T-cell (primary cell): ENCODE measurements at regions not wholly inside any gene's neighbourhood (a gene's known extent, or its start where the extent isn't known, plus 50 kb on each side); places are given as distances from the start of the nearest gene placed in this dataset.
A peak's percentile ranks its signal among the peaks of the same experiment; 100 is the strongest.

ENCODE experiments used
- ATAC-seq, 4 experiments: fragments of 200-7000 bp in 3 of 4; fragments of 150-1000 bp in 1 of 4; cut with Tn5 transposase; replicated peaks in 1 of 4; 1 replicate in 3 of 4; 2 replicates in 1 of 4; pipeline ENCODE4 v1.10.0; 2021; ENCODE audit warnings: moderate library complexity in 3 of 4, mild to moderate bottlenecking in 2 of 4, moderate number of reproducible peaks in 1 of 4
- CTCF ChIA-PET, 2 donors: fragments of 300-600 bp; sonication (Branson Sonifier 250); formaldehyde crosslinking; loops; one replicate each; lab custom pipeline; 2022; ENCODE audit warnings: antibody characterized with exemption in 2 of 2; lab: Charles Lee
- POLR2A ChIA-PET, 2 donors: fragments of 300-600 bp; sonication (Branson Sonifier 250); formaldehyde crosslinking; loops; one replicate each; lab custom pipeline; 2022; ENCODE audit warnings: antibody characterized with exemption in 2 of 2; lab: Charles Lee
- DNase-seq, 35 experiments: peaks; one replicate each; pipeline versions ENCODE4 v3.0.0 to v3.0.0-alpha.2; 2013 to 2023
- H3K27ac ChIP-seq: one replicate; pipeline ENCODE4 v1.5.1; 2013; ENCODE audit warnings: low read length
- H3K27me3 ChIP-seq, 2 experiments: replicated peaks in 1 of 2; 1 replicate in 1 of 2; 2 replicates in 1 of 2; pipeline versions ENCODE4 v1.6.1 to v1.7.0; 2013; ENCODE audit warnings: low read length in 1 of 2, mixed read lengths in 1 of 2; ENCODE audit not compliant: control insufficient read depth in 2 of 2, insufficient read depth in 2 of 2; ENCODE audit errors: extremely low read depth in 1 of 2
- H3K36me3 ChIP-seq, 2 donors: 1 replicate in 1 of 2; 2 replicates in 1 of 2; pipeline versions ENCODE4 v1.6.1 to v1.7.0; 2013; ENCODE audit warnings: low read length in 1 of 2; ENCODE audit not compliant: control insufficient read depth in 2 of 2, insufficient read depth in 1 of 2; ENCODE audit errors: extremely low read depth in 1 of 2
- H3K4me1 ChIP-seq, 2 experiments: 1 replicate in 1 of 2; 2 replicates in 1 of 2; pipeline versions ENCODE4 v1.6.1 to v1.7.0; 2013; ENCODE audit warnings: low read length in 2 of 2, mixed read lengths in 1 of 2; ENCODE audit not compliant: insufficient read depth in 2 of 2, control insufficient read depth in 1 of 2; ENCODE audit errors: extremely low read depth in 1 of 2
- H3K4me3 ChIP-seq, 2 donors: 1 replicate in 1 of 2; 2 replicates in 1 of 2; pipeline versions ENCODE4 v1.5.1 to v1.7.0; 2013; ENCODE audit warnings: mild to moderate bottlenecking in 2 of 2, low read length in 1 of 2, moderate library complexity in 1 of 2; ENCODE audit not compliant: control insufficient read depth in 1 of 2; ENCODE audit errors: extremely low read depth in 1 of 2
- H3K9me3 ChIP-seq: 2 replicates; pipeline ENCODE4 v1.7.0; 2013
- H3K27ac Mint-ChIP-seq, 2 donors: one replicate each; pipeline ENCODE4 v1.8.0; 2020 to 2021; ENCODE audit warnings: mild to moderate bottlenecking in 2 of 2, mixed read lengths in 2 of 2
- H3K27me3 Mint-ChIP-seq, 2 donors: one replicate each; pipeline ENCODE4 v1.8.0; 2021 to 2022; ENCODE audit warnings: mixed read lengths in 2 of 2
- H3K36me3 Mint-ChIP-seq: one replicate; pipeline ENCODE4 v1.8.0; 2021; ENCODE audit warnings: mixed read lengths
- H3K4me1 Mint-ChIP-seq, 3 donors: one replicate each; pipeline ENCODE4 v1.8.0; 2020 to 2022; ENCODE audit warnings: mixed read lengths in 3 of 3, mild to moderate bottlenecking in 1 of 3
- H3K4me3 Mint-ChIP-seq, 3 donors: one replicate each; pipeline ENCODE4 v1.8.0; 2020 to 2022; ENCODE audit warnings: mild to moderate bottlenecking in 3 of 3, mixed read lengths in 3 of 3, moderate library complexity in 3 of 3
- H3K9me3 Mint-ChIP-seq, 3 donors: one replicate each; pipeline ENCODE4 v1.8.0; 2020 to 2022; ENCODE audit warnings: mixed read lengths in 3 of 3
- WGBS: methylation state at CpG from one replicate; pipeline ENCODE4 v1.1.5; 2013; ENCODE audit warnings: missing lambda C conversion rate; ENCODE audit not compliant: insufficient coverage; 5-methylcytosine and 5-hydroxymethylcytosine counted together

DNA sequence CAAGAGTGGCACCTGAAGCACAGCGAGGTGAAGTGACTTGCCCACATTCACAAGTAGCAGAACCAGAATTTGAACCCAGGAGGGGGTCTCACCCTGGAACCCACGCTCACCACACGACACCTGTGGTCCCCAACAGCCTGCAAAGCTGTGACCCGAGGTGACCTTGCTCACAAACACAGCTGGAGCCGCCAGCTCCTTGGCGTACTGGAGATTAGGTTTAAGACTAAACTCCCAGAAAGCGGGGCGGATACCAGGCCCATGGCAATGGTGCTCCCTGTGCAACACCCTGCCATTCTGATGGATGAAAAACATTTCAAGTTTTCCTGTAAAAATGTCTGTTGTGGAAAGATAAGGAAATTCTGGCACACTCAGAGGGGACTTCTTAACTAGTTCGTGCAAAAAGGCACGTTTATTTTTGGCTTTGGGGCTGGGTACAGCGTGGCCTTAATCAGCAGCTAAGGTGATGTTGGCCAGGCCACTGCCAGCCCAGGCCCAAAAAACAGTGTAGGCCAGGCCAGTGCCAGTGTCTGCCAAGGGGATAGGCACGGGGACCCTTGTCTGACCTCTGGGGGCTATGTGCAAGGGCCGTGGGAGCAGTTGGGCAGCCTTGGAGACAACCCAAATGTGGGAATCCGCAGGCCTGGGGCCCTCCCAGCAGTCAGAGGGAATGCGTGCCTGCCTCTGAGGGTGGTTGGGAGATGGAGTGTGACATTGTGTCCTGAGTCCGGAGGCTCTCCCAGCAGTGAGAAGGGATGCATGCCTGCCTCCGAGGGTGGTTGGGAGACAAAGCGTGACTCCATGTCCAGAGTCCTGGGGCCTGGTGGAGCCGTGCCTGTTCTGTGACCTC, 185.0 kb upstream of the HS6ST1 start:
- DNase-seq (no peak), ATAC-seq (no peak)
- WGBS, result 61% methylated on average over 18 of the region's 19 CpGs
- Histone ChIP-seq H3K27ac (no peak overlapping the region), H3K27me3 (peaks cover 0 to 13% of the 10 kb centered on the region in 2 experiments), H3K9me3 (no peaks in the 10 kb centered on the region), H3K4me3 (no peak overlapping the region), H3K36me3 (no peaks in the 10 kb centered on the region), H3K4me1 (no peaks in the 10 kb centered on the region)
- Mint-ChIP-seq H3K9me3 (no peaks in the 10 kb centered on the region), H3K4me1 (peaks cover 0 to 4% (median 0%) of the 10 kb centered on the region in 3 donors), H3K27me3 (peaks cover 0 to 7% of the 10 kb centered on the region in 2 donors), H3K4me3 (no peak overlapping the region), H3K27ac (no peak overlapping the region), H3K36me3 (no peaks in the 10 kb centered on the region)
- ChIA-PET CTCF (no interaction called here), POLR2A (no interaction called here)

DNA sequence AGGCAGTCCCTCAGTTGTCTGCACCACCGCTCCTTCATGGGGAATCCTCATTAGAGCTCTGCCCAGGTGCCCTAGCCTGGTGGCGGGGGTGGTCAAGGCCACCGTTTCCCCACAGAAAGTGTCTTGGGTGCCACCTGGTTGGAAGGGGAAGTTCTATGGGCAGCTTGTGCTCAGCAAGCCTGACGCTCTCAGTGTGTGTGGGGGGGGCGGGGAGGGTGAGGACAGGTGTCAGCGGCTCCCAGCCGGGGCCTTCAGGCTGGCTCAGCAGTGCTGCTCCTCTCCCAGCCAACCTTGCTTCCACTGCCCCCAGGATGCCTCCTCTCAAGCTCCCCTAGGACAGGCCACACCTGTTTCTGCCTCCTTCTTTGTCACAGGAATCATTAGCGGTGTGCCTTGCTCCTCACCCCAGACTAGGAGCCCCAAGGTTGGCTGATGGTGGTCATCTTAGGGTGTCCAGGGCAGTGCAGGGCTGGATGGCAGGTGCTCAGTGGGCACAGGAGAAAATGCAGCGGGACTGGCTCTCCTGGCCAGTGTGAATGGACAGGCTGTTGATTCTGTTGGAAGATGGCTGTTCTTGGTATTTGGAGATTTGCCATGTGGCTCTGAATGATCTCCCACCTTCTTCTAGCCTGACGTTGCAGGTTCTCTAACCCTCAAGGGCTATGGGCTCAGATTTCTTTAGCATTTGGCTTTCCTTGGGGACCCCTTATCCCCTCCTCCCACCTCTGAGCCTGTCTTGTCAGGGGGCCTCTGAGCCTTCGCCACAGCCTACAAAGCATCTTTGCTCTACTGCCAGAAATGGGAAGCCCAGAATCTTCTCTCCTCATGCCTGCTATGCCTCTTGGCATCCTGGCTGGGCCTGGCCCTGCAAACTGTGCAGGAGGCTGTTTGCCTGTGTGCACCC, 185.8 kb upstream of the HS6ST1 start:
- ChIA-PET CTCF (no interaction called here), POLR2A (no interaction called here)
- DNase-seq, result peak in 1 of 35 experiments; percentile 21
- Histone ChIP-seq H3K27me3 (peaks cover 0 to 11% of the 10 kb centered on the region in 2 experiments), H3K27ac (no peak overlapping the region), H3K9me3 (no peaks in the 10 kb centered on the region), H3K4me1 (no peaks in the 10 kb centered on the region), H3K36me3 (no peaks in the 10 kb centered on the region), H3K4me3 (no peak overlapping the region)
- H3K36me3 Mint-ChIP-seq, result no peaks in the 10 kb centered on the region
- ATAC-seq, result peak in 1 of 4 experiments; percentile 32
- peaks cover 0 to 5% of the 10 kb centered on the region in 2 donors for H3K27me3 Mint-ChIP-seq
- no peaks in the 10 kb centered on the region for H3K9me3 Mint-ChIP-seq
- H3K4me1 Mint-ChIP-seq, result peaks cover 0 to 4% (median 0%) of the 10 kb centered on the region in 3 donors
- H3K4me3 Mint-ChIP-seq, result no peak overlapping the region
- H3K27ac Mint-ChIP-seq, result no peak overlapping the region
- WGBS, result 83% methylated on average over 3 of the region's 11 CpGs

DNA sequence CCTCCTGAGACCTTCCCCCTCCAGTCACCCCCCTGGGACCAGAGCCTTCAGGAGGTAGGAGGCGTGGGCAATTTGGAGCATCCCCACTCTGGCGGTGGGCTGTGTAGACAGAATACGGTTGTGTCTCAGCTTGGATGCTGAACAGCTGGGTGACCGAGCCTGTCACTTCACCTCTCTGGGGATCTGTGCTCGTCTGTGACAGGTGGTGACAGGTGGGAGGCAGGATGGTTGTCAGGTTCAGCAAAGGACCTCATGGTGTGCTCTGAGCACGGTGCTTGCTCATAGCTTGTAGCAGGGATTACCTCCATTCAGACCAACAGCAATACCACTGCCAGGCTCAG, 186.5 kb upstream of the HS6ST1 start:
- no peaks in the 10 kb centered on the region for H3K9me3 ChIP-seq
- H3K36me3 Mint-ChIP-seq, result no peaks in the 10 kb centered on the region
- H3K4me3 ChIP-seq, result no peak overlapping the region
- no peak for DNase-seq
- ChIA-PET POLR2A (no interaction called here), CTCF (no interaction called here)
- no peaks in the 10 kb centered on the region for H3K4me1 ChIP-seq
- peaks cover 0 to 9% of the 10 kb centered on the region in 2 experiments for H3K27me3 ChIP-seq
- peaks cover 0 to 3% of the 10 kb centered on the region in 2 donors for H3K27me3 Mint-ChIP-seq
- peaks cover 0 to 4% (median 0%) of the 10 kb centered on the region in 3 donors for H3K4me1 Mint-ChIP-seq
- H3K27ac Mint-ChIP-seq, result no peak overlapping the region
- no peak overlapping the region for H3K4me3 Mint-ChIP-seq
- no peaks in the 10 kb centered on the region for H3K36me3 ChIP-seq
- no peak for ATAC-seq
- WGBS, result 58% methylated on average over 2 of the region's 6 CpGs
- no peak overlapping the region for H3K27ac ChIP-seq
- no peaks in the 10 kb centered on the region for H3K9me3 Mint-ChIP-seq

DNA sequence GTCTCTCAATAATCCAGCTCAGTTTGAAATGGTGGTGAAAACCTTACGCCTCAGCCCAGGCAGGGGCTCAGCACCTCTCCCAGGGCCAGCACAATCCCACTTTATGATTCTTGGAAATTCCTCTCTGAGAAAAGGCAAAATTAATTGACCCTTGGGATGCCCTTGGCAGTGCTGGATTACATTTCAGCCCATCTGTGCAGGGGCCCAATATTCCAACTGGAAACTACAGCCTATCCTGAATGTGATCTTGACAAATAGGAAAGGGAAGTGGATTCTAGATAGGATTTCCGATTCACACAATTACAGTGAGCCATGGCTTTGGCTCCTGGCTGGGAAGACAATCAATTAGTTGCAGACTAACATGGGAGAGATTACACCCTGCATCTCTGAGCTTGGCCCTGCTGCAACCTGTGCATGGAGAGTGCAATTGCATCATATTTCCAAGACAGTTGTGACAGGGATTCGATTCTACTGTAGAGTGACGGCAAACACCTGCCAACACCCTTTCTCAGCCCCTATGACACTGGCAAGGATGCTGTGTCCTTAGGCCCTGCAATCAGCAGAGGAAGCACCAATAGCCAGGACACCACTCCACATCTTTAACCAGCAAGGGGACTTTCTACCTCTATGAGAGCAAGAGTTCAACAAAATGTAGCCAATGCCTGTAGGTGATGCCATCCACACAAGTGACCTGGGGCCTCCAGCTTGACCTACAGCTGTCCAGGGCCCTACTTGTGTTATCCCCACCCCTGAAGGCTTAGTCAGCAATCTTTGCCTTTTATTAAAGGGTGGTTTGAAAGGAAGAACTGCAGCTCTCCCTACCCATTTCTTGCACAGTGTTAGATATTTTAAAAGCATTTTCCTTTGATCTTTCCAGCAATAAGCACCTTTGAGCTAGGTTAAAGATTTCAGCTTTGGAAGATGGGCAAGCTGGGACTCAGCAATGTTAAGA, 187.2 kb upstream of the HS6ST1 start:
- Histone ChIP-seq H3K27me3 (peaks cover 0 to 10% of the 10 kb centered on the region in 2 experiments), H3K27ac (no peak overlapping the region), H3K36me3 (no peaks in the 10 kb centered on the region), H3K4me1 (no peaks in the 10 kb centered on the region), H3K9me3 (no peaks in the 10 kb centered on the region), H3K4me3 (no peak overlapping the region)
- ChIA-PET CTCF (no interaction called here), POLR2A (no interaction called here)
- Mint-ChIP-seq H3K4me1 (peaks cover 0 to 4% (median 0%) of the 10 kb centered on the region in 3 donors), H3K36me3 (no peaks in the 10 kb centered on the region), H3K27me3 (peaks cover 0 to 3% of the 10 kb centered on the region in 2 donors), H3K9me3 (no peaks in the 10 kb centered on the region), H3K27ac (no peak overlapping the region), H3K4me3 (no peak overlapping the region)
- DNase-seq (no peak), ATAC-seq (no peak)
- 89% methylated on average over 3 of the region's 4 CpGs for WGBS

DNA sequence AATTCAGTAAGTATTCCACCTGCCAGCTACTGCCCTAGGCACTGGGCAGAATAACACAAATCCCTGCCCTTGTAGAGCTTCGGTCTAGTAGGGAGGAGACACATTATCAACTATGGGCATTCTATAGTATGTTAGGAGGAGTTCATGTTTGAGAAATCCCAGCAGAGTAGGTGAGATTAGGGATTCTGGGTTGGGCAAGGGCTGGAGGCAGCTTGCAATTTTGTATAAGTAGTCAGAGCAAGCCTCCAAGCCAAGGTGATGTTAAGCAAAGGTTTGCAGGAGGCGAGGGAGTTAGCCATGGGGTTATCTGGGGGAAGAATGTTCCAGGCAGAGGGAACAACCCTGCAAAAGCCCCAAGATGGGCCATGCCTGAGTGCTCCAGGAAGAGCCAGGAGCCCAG, 187.9 kb upstream of the HS6ST1 start:
- no peaks in the 10 kb centered on the region for H3K9me3 Mint-ChIP-seq
- DNase-seq (no peak), ATAC-seq (no peak)
- Histone ChIP-seq H3K27me3 (peaks cover 0 to 11% of the 10 kb centered on the region in 2 experiments), H3K9me3 (no peaks in the 10 kb centered on the region), H3K4me3 (no peak overlapping the region), H3K4me1 (no peaks in the 10 kb centered on the region), H3K36me3 (no peaks in the 10 kb centered on the region), H3K27ac (no peak overlapping the region)
- 56% methylated on average over 1 of the region's 2 CpGs for WGBS
- no peak overlapping the region for H3K27ac Mint-ChIP-seq
- H3K36me3 Mint-ChIP-seq, result no peaks in the 10 kb centered on the region
- H3K4me1 Mint-ChIP-seq, result peaks cover 0 to 4% (median 0%) of the 10 kb centered on the region in 3 donors
- ChIA-PET CTCF (no interaction called here), POLR2A (no interaction called here)
- H3K4me3 Mint-ChIP-seq, result no peak overlapping the region
- peaks cover 0 to 3% of the 10 kb centered on the region in 2 donors for H3K27me3 Mint-ChIP-seq
